Prostate gland (tissue), 2 donors: ENCODE measurements at regions not wholly inside any gene's neighbourhood (a gene's known extent, or its start where the extent isn't known, plus 50 kb on each side); places are given as distances from the start of the nearest gene placed in this dataset.

Experiments used
- CTCF ChIP-seq, 4 experiments: fragments of 200-600 bp in 2 of 4; fragments of 450-650 bp in 2 of 4; sonication (generic) in 2 of 4; IDR thresholded peaks; 1 replicate in 3 of 4; 2 replicates in 1 of 4; pipeline ENCODE4 v1.5.1; 2016 to 2019; ENCODE audit warnings: antibody characterized with exemption in 4 of 4, mild to moderate bottlenecking in 2 of 4, moderate library complexity in 2 of 4
- POLR2A ChIP-seq: fragments of 450-650 bp; IDR thresholded peaks from one replicate; pipeline ENCODE4 v1.6.1; 2016; ENCODE audit warnings: antibody characterized with exemption, mild to moderate bottlenecking
- POLR2AphosphoS5 ChIP-seq: sonication (generic); formaldehyde crosslinking; IDR thresholded peaks from one replicate; pipeline ENCODE4 v1.6.1; 2017; ENCODE audit warnings: antibody characterized with exemption

GRCh38 chr7:128160296-128160695, 80.8 kb upstream of the LEP start:
- TF ChIP-seq CTCF (IDR thresholded peaks at IDR 0.05) (no peak), POLR2AphosphoS5 (no peak), POLR2A (no peak)
